Sigmoid colon (tissue), 6 donors: ENCODE measurements at regions not wholly inside any gene's neighbourhood (a gene's known extent, or its start where the extent isn't known, plus 50 kb on each side); places are given as distances from the start of the nearest gene placed in this dataset.

Experiments used
- DNase-seq: peaks from one replicate; pipeline ENCODE4 v3.0.0-alpha.2; 2019
- H3K27ac ChIP-seq, 4 donors: fragments of 200-600 bp; sonication (generic); one replicate each; pipeline ENCODE4 v1.5.1; 2016 to 2019; ENCODE audit warnings: mild to moderate bottlenecking in 1 of 4
- H3K27me3 ChIP-seq, 3 donors: fragments of 200-600 bp; sonication (generic); one replicate each; pipeline ENCODE4 v1.5.1; 2019; ENCODE audit warnings: mild to moderate bottlenecking in 1 of 3
- H3K36me3 ChIP-seq, 4 donors: fragments of 200-600 bp; sonication (generic); one replicate each; pipeline ENCODE4 v1.5.1; 2016 to 2019
- H3K4me1 ChIP-seq, 4 donors: fragments of 200-600 bp; sonication (generic); one replicate each; pipeline ENCODE4 v1.5.1; 2017 to 2019
- H3K4me3 ChIP-seq, 4 donors: fragments of 200-600 bp; sonication (generic); one replicate each; pipeline ENCODE4 v1.5.1; 2017 to 2019; ENCODE audit warnings: mild to moderate bottlenecking in 2 of 4, moderate library complexity in 1 of 4
- H3K9me3 ChIP-seq, 4 donors: fragments of 200-600 bp in 3 of 4; sonication (generic) in 3 of 4; one replicate each; pipeline versions ENCODE4 v1.5.1 to v1.6.1; 2013 to 2019
- EP300 ChIP-seq, 4 donors: sonication (generic); formaldehyde crosslinking; IDR thresholded peaks; one replicate each; pipeline ENCODE4 v1.6.1; 2017; ENCODE audit warnings: antibody characterized with exemption in 4 of 4
- POLR2A ChIP-seq, 2 donors: fragments of 450-650 bp; IDR thresholded peaks; one replicate each; pipeline ENCODE4 v1.6.1; 2016; ENCODE audit warnings: antibody characterized with exemption in 2 of 2, mild to moderate bottlenecking in 2 of 2, moderate library complexity in 2 of 2
- POLR2AphosphoS5 ChIP-seq, 4 donors: sonication (generic); formaldehyde crosslinking; IDR thresholded peaks; one replicate each; pipeline ENCODE4 v1.6.1; 2017; ENCODE audit warnings: antibody characterized with exemption in 4 of 4
- WGBS, 2 donors: extraction: QIAGEN DNeasy Blood & Tissue Kit; methylation state at CpG; one replicate each; pipeline ENCODE4 v1.1.7; 2013; 5-methylcytosine and 5-hydroxymethylcytosine counted together
- intact Hi-C: fragments of 100-400 bp; cut with DNase I; formaldehyde crosslinking; loops from one replicate; pipeline ENCODE4 v1.15.1; 2023
- TF ChIP-seq, protein P1 (sequence below), 4 experiments: fragments of 450-650 bp in 3 of 4; fragments of 200-600 bp in 1 of 4; IDR thresholded peaks; one replicate each; pipeline ENCODE4 v1.5.1; 2016 to 2019; ENCODE audit warnings: antibody characterized with exemption in 4 of 4, mild to moderate bottlenecking in 3 of 4, moderate library complexity in 2 of 4
- donor health status: healthy with polysubstance abuse.
- donor health status: healthy.

DNA sequence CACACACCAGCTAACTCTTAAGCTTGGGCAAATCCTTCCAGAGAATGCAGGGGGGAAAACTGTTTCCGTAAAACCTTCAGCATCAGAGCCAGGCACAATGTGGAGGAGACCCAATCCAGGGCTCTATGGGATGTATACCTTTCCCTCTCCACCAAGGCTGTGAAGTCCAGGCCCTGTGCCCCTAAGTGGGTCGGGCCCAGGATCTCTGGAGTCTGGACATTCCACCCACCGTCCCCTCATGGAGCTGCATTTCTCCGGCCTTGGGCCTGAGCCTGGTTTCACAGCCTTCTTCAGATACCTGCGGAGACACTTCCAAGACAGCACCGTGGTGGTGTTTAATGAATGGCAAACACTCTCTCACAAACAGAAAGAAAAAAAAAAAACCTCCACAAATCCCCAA, 186.2 kb downstream of the URI1 start:
- DNase-seq: no peak
- TF ChIP-seq, protein P1, sequence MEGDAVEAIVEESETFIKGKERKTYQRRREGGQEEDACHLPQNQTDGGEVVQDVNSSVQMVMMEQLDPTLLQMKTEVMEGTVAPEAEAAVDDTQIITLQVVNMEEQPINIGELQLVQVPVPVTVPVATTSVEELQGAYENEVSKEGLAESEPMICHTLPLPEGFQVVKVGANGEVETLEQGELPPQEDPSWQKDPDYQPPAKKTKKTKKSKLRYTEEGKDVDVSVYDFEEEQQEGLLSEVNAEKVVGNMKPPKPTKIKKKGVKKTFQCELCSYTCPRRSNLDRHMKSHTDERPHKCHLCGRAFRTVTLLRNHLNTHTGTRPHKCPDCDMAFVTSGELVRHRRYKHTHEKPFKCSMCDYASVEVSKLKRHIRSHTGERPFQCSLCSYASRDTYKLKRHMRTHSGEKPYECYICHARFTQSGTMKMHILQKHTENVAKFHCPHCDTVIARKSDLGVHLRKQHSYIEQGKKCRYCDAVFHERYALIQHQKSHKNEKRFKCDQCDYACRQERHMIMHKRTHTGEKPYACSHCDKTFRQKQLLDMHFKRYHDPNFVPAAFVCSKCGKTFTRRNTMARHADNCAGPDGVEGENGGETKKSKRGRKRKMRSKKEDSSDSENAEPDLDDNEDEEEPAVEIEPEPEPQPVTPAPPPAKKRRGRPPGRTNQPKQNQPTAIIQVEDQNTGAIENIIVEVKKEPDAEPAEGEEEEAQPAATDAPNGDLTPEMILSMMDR (IDR thresholded peaks at IDR 0.05): no peak
- TF ChIP-seq EP300 (IDR thresholded peaks at IDR 0.05) (no peak), POLR2AphosphoS5 (IDR thresholded peaks at IDR 0.05) (no peak), POLR2A (IDR thresholded peaks at IDR 0.05) (no peak)
- H3K36me3 ChIP-seq: no peaks in the 10 kb centered on the region
- 81 to 91% methylated on average over 6 of the region's 6 CpGs for WGBS, 2 donors
- H3K27ac ChIP-seq: no peak overlapping the region
- no peak overlapping the region for H3K4me3 ChIP-seq
- intact Hi-C loops: no loop called here
- H3K9me3 ChIP-seq: no peaks in the 10 kb centered on the region
- no peaks in the 10 kb centered on the region for H3K27me3 ChIP-seq
- H3K4me1 ChIP-seq: no peaks in the 10 kb centered on the region

DNA sequence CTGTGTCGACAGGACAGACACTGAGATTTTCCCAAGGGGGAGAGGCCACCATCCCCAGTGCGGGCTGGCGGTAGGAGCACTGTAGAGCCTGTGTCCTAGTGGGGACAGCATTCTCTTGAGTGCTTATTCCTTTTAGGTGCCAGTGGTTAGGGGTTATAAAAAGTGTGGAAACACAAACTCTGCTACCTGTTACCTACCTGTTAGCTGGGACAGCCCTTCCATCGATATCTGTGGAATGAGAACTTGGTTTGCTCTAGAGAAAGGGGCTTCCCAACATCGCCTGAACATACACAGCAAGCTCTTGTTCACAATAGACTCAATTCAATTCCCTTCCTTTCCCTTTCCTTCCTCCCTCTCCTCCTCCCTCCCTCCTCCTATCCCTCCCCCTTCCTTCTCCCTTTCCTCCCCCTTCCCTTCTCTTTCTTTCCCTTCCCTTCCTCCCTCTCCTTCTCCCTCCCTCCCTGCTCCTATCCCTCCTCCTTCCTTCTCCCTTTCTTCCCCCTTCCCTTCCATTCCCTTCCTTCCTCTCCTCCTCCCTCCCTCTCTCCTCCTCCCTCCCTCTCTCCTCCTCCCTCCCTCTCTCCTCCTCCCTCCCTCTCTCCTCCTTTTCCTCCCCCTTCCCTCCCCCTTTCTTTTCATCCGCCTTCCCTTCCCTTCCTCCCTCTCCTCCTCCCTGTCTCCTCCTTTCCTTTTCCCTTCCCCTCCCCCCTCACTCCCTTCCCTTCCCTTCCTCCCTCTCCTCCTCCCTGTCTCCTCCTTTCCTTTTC, 188.5 kb downstream of the URI1 start:
- Histone ChIP-seq H3K9me3 (no peaks in the 10 kb centered on the region), H3K4me1 (no peaks in the 10 kb centered on the region), H3K27me3 (no peaks in the 10 kb centered on the region), H3K27ac (no peak overlapping the region), H3K4me3 (no peak overlapping the region), H3K36me3 (no peaks in the 10 kb centered on the region)
- TF ChIP-seq POLR2A (IDR thresholded peaks at IDR 0.05) (no peak), EP300 (IDR thresholded peaks at IDR 0.05) (no peak), POLR2AphosphoS5 (IDR thresholded peaks at IDR 0.05) (no peak)
- TF ChIP-seq, protein P1 (IDR thresholded peaks at IDR 0.05): no peak
- DNase-seq: no peak
- intact Hi-C loops: no loop called here
- WGBS, 2 donors: 74 to 83% methylated on average over 6 of the region's 6 CpGs

DNA sequence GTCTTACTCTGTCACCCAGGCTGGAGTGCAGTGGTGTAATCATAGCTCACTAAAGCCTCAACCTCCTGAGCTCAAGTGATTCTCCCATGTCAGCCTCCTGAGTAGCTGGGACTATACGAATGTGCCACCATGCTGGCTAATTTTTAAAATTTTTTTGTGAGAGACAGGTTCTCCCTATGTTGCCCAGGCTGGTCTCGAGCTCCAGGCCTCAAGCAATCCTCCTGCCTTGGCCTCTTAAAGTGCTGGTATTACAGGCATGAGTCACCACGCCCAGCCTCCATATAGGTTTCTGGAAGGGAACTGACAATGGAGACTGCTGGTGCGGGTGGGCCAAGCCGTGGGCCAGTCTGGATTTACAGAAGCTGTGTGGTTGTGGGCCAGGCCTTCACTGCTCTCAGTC, 189.2 kb downstream of the URI1 start:
- Histone ChIP-seq H3K36me3 (no peaks in the 10 kb centered on the region), H3K27me3 (no peaks in the 10 kb centered on the region), H3K4me3 (no peak overlapping the region), H3K4me1 (no peaks in the 10 kb centered on the region), H3K9me3 (no peaks in the 10 kb centered on the region), H3K27ac (no peak overlapping the region)
- WGBS, 2 donors: 87 to 89% methylated on average over 5 of the region's 5 CpGs
- TF ChIP-seq EP300 (IDR thresholded peaks at IDR 0.05): no peak
- no peak for TF ChIP-seq POLR2AphosphoS5 (IDR thresholded peaks at IDR 0.05)
- TF ChIP-seq, protein P1 (IDR thresholded peaks at IDR 0.05): no peak
- no peak for TF ChIP-seq POLR2A (IDR thresholded peaks at IDR 0.05)
- intact Hi-C loops: no loop called here
- DNase-seq: no peak

DNA sequence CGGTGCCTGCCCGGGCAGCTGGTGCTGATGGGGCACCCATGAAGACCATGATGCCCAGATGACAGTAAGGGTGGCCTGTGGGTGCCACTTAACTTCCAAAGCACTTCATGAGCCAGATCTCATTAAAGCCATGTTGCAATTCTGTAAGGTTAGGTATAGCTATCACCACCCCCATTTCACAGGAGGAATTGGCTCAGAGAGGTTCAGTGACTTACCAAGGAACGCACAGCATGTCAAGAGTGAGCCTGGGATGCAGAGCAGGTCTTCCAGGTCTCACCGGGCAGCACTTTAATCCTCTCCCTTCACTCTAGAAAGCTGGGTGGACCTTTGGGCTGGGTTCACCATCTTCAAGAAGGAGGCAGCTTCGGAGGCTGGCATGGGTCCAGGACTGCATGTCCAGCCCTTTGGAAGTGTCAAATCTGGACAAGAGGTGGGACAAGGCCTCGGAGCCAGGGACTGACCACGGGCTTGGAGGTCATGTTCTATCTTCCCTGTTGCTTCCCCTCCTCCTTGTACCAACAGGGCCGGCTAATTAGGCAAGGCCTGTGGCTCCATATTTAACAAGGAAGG, 189.8 kb downstream of the URI1 start:
- no peak for DNase-seq
- Histone ChIP-seq H3K27ac (no peak overlapping the region), H3K27me3 (no peaks in the 10 kb centered on the region), H3K4me1 (no peaks in the 10 kb centered on the region), H3K9me3 (no peaks in the 10 kb centered on the region), H3K36me3 (no peaks in the 10 kb centered on the region), H3K4me3 (no peak overlapping the region)
- WGBS, 2 donors: 88 to 90% methylated on average over 8 of the region's 8 CpGs
- intact Hi-C loops: no loop called here
- TF ChIP-seq EP300 (IDR thresholded peaks at IDR 0.05): no peak
- TF ChIP-seq POLR2A (IDR thresholded peaks at IDR 0.05): no peak
- no peak for TF ChIP-seq POLR2AphosphoS5 (IDR thresholded peaks at IDR 0.05)
- TF ChIP-seq, protein P1 (IDR thresholded peaks at IDR 0.05): no peak
